HuH-7 (cell line): ENCODE measurements at regions not wholly inside any gene's neighbourhood (a gene's known extent, or its start where the extent isn't known, plus 50 kb on each side); places are given as distances from the start of the nearest gene placed in this dataset.

Experiments used
- DNase-seq: peaks from one replicate; pipeline ENCODE4 v3.0.0; 2011; ENCODE audit warnings: low spot score

- peak; percentile 37 for DNase-seq
Measured at GRCh38 chr22:23522623-23523251, 57.4 kb downstream of the IGLL1 start.

DNA sequence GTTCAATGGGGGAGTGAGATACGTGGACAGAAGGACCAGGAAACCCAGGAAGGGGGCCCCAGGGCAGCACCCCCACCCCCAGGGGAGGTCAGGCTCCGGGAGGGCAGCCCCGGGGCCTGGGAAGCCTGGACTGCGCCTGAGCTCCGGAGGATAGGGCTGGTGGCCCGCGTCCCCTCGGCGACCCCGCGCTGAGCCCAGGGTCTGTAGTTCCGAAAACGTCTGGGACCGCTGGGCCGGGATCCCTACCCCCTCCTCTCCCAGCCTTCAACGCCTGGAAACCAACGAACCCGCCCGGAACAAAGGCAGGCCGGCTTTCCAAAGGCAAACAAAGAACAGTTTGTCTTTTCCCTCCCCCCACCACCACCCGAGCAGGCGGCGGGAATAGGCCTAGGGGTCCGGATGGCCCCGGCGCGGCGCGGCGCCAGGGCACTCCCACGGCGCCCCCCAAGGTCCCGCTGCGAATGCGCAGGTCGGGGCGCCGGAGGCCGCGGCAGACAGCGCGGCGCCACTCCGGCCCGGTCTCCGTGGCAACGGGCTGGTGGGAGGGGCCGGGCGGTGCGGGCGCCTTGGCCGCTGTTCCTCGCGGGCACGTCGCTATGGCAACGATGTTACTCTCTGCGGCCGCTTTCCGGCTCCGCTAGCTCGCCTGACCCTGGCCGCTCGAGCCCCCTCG is 58.5 kb downstream of the IGLL1 start:
- peak; percentile 96 for DNase-seq

GRCh38 chr22:23520863-23521440 is 59.1 kb downstream of the IGLL1 start:
- peak; percentile 65 for DNase-seq

DNA sequence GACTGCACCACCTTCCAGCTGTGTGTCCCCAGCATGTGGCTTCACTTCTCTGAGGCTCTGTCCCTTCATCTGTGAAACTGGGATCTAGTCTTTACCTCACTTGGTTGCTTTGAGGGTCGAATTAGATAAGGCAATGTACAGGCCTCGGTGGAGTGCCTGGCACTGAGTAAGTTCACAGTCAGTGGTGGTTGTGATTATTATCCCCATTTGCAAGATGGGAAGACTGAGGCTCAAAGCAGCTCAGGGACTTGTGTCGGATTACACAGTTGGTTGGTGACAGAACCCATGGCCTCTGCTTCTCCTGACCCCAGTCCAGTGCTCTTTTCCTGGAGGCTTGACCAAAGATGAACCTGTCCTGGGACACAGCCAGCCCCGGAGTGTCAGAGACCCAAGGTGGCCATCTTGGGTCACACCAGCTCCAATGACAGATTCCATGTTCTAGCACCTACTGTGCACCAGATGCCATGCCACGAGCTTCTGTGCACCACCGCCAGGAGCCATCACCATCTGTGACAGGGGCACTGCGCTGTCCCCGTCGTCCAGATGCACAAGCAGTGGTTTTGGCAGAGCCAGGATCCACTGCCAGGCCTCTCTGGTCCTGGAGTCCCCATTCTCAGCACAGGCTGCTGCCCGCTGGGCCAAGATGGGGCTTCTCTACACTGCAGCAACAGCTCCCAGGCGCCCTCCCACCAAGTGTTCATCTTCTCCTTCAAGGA is 60.5 kb downstream of the IGLL1 start:
- DNase-seq = no peak

DNA sequence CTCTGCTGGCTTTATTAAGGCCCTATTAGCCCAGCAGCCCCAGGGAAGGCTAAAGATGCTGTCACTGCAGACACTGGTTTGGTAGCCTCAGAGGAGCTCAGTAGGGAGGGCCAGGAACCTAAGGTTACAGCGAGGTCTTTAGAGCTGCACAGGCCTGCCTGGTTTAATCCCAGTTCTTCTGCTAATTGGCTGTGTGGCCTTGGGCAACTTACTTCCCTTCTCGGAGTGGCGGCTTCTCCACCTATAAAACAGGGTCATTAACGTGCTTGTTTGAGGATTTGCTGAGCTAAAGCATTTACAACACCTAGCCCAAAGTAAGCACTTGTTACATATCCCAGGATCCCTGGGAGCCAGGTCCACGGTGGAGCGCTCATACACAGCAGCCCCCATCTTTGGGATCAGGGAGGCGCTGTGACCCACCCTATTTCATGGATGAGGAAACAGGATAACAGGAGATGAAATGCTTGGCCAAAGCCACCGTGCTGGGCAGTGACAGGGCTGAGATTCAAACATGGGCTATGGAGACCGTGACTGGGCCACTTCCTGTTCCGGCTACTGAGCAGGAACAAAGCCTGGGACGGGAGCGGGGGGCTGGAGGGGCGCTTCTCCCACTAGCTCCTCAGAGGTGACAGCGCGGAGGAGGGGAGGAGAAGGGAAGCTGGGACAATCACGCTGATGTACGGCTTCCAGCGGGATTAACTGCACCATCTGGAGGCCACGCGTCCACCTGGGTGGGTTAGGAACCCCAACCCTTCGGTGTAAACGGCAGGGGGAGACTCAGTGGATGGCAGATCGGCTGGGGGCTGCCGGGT is 61.5 kb downstream of the IGLL1 start:
- peak; percentile 45 for DNase-seq

DNA sequence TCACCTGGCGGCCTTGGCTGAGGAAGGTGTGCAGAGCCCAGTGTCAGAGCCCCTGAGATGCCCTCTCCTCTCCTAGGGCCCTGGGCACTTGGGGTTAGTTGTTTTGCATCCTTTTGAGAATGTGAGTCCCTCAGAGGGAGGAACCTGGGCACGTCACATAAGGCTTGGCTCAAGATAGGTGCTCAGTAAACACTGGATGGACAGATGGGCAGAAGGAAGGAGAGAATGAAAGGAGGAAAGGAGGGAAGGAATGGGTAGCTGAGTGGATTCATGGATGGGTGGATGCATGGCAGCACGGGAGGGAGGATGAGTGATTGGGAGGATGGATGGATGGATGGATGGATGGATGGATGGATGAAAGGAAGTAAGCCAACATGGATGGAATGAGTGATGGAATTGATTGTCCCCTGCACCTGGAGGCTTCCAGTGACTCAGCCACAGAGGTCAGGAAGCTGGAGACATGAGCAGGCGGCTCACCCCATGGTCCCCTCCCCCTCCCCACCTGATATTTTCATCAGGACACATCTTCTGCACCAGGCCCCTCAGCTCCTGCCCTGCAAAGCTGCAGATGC is 62.2 kb downstream of the IGLL1 start:
- DNase-seq = no peak

GRCh38 chr22:23516304-23516703 is 63.8 kb downstream of the IGLL1 start:
- DNase-seq = no peak

DNA sequence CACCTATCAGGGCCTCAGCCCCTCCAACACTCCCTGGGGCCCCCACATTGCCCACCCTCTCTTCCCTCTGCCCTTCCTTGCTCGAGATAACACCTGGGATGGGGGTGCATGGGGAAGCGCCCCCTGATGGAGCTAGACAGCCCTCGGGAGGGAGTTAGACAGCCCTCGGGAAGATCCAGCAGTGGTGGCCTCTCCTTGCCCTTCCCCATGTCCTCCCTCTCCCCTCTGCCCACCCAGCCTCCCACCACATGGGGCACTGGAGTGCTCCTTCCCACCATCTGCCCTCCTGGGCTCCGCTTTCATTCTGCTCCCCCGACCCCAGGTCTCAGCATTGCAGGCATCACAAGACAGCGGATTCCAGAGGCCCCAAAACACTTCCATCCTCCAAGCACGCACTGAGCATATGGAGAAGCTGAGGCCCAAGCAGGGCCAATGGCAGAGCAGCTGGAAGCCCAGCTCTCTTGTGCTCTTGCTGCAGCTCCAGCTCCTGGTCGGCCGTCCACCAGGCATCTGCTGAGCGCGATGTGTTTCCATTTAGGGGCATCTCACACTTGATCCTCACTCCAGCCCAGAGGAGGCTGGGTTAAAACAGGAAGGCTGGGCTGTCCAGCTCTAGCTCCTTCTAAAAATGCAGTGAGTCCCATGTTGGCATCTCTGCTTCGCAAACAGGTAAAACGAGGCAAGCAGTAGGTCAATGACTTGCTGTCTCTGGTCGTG is 65.6 kb downstream of the IGLL1 start:
- DNase-seq = peak; percentile 27

DNA sequence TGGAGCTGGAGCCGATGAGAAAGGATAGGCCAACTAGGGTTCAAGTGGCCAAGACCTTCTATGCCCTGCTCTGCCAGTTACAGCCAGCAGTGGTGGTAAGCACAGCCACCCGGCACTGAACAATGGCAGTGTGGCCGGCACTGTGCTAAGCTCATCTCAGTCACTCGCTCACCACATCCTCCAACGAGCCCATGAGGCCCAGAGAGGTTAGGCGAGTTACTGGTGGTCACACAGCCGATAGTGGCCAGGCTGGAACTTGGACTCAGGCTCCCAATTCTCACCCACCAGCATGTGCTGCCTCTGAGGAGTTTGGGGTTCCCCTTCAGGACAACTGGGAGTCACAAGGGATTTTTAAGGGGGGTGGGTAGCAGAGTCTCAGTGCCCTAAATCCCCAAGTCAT is 66.4 kb downstream of the IGLL1 start:
- no peak for DNase-seq

- no peak for DNase-seq
Measured at GRCh38 chr22:23513133-23513532, 67.0 kb downstream of the IGLL1 start.

- no peak for DNase-seq
Measured at GRCh38 chr22:23512721-23513120, 67.4 kb downstream of the IGLL1 start.

DNA sequence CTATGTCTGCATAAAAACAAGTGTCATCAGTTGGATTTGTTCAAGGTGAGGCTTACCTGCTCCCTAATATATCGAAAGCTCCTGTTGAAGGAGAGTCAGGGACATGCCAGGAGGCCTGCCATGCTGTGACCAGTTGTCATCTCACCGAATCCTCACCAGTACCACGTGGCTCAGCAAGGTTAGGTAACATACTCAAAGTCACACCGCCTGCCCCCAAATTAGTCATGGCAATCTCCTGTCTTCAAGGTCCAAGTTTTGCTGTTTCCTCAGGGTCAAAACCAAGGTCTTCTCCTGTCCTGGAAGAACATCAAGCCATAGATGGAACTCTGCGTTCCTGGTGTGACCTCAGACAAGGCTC is 67.8 kb downstream of the IGLL1 start:
- DNase-seq = no peak

GRCh38 chr22:23511627-23512347 is 68.3 kb downstream of the IGLL1 start:
- no peak for DNase-seq

DNA sequence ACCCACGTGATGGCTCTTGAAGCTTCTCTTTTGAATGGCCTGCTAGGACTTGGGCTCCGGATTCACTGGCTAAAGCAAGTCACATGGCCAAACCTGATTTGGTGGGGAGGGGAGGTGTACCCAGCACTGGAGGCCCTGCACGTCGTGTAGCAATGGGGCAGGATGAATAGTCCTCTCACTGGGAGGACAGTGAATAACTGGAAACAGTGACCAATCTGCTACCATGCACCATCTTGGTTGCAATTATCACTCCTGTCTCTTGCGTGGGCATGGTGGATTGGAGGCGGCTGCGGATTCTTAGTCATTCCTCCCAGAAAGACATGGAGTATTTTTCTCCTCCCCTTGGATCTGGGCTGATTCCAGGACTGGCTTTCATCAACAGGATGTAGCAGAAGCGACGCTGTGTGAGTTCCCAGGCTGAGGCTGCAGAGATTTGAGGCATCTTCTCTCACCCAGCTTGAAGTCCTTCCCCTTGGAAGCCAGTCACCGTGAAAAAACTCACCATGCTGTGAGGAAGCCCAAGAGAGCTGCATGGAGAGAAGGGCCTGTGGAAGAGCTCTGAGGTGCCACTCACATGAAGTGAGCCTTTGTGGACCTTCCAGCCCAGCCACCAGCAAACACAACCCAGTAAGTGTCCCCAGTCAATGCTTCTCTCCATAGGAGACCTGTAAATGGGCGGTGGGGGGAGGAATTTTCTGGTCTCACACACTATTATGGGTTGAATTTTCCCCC is 70.4 kb downstream of the IGLL1 start:
- DNase-seq = no peak

GRCh38 chr22:23504516-23504915 is 75.6 kb downstream of the IGLL1 start:
- DNase-seq = no peak

DNA sequence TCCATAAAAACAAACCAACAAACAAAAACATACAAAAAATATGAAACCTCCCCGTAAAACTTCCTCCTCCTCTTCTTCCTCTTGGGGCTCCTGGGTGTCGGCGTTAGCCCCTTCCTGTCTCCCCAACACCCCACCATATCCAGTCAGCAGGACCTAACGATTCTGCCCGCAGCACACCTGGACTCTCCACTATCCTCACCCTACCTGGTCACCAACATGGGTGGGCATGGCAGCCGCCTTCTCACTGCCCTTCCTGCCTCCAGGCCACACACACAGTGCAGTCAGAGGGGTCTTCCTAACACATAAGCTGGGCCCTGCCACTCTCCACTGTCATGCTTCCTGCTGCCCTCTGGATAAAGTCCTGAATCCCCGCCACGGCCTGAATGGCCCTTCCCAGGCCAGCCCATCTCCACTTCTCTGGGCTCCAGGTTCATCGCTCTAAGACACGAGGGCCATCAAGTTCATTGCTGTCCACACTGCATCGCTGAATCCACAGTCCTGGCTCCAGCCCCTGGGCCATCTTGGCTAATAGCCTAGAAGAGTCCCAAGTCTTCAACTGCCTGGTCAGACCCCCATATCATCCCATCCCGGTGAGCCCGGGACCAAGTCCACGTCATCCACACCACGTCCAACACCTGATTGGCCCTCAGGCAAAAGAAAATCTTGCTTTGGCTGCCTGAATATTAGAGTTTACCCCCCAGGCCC is 76.2 kb downstream of the IGLL1 start:
- DNase-seq = no peak

DNA sequence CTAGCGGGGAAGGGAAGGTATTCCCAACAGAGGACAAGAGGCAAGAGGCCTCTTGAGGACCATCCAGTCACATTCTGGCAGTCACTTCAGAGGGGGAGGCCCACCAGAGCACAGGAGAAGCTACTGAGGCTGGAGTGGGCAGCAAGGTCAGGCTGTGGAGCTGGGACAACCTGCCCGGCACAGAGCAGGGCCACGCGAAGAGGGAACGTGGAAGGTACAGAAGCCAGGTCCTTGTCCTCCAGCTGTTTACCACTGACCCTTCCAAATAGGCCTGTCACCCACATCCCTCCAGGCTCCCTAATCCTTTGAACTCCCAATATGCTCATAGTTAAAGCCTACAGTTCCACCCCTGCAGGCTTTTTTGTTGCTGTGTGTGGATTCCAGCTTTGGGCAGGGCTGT is 76.9 kb downstream of the IGLL1 start:
- DNase-seq = no peak

DNA sequence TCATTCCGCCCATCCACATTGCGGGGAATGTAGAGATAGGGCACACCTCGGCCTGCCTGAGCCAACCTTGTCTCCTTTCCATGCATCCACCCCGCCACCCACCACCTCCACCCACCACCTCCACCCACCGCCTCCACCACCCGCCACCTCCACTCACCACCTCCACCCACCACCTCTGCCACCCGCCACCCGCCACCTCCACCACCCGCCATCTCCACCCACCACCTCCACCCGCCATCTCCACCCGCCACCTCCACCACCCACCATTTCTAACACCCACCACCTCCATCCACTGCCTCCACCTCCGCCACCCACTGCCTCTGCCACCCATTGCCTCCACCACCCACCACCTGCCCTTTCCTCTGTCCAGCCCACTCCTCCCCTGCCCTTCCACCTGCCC is 78.4 kb downstream of the IGLL1 start:
- DNase-seq = no peak

GRCh38 chr22:23501261-23501619 is 78.8 kb downstream of the IGLL1 start:
- no peak for DNase-seq
